Activated CD8-positive, alpha-beta memory T cell treated with anti-CD3 and anti-CD28 coated beads for 1 hour (primary cell): ENCODE measurements at regions not wholly inside any gene's neighbourhood (a gene's known extent, or its start where the extent isn't known, plus 50 kb on each side); places are given as distances from the start of the nearest gene placed in this dataset.
A peak's percentile ranks its signal among the peaks of the same experiment; 100 is the strongest.

Experiments
- DNase-seq, 2 donors: peaks; one replicate each; pipeline ENCODE4 v3.0.0-alpha.2; 2020; ENCODE audit warnings: low read depth in 1 of 2; ENCODE audit errors: extremely low read depth in 1 of 2

DNA sequence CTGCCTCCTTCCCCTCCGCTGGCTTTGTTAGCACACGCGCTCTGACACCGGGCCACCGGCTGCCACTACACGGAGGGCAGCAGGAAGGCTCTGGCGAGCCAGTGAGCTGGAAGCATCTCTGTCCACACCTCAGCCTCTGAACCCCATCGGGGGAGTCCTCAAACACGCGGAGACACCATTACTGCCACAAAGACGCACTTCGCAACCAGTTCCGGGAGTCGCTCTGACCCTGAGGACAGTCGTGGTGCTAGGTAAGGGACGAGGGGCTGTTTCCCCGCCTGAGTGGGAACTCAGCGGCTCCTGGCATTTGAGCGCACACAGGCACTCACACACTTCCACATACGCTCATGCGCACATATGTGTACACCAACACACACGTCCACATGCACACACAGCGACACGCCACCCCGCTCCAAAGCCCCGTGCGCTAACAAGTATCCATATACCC is 160.0 kb downstream of the C9orf152 start:
- peak in 1 of 2 donors; percentile 3 for DNase-seq

DNA sequence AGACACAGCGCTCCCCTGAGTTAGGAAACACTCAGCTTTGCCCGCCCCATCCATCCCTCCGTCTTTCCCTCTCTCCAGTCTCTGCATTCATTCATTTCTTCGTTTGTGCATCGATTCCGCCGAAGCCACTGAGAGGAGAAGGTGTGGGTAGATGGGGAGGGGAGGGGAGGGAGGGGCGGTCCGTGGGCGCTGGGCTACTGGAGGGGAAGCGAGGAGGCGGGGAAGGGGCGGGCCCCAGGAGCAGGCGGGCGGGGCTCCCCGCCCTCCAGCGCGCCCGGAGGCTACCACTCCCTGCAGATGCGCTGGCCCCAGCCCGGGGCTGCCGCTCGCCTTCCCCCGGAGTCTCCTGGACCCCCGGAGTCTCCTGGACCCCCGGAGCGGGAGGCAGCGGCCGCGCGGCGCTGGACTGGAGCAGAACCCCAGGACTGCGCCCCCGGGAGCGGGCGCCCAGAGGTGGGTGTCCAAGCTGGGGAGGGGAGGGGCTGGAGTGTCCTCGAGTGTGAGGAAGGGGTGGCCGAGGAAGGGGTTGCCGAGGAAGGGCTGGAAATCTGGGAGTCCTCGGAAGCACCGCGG is 159.5 kb downstream of the C9orf152 start:
- peak; percentile 5 to 54 for DNase-seq

DNA sequence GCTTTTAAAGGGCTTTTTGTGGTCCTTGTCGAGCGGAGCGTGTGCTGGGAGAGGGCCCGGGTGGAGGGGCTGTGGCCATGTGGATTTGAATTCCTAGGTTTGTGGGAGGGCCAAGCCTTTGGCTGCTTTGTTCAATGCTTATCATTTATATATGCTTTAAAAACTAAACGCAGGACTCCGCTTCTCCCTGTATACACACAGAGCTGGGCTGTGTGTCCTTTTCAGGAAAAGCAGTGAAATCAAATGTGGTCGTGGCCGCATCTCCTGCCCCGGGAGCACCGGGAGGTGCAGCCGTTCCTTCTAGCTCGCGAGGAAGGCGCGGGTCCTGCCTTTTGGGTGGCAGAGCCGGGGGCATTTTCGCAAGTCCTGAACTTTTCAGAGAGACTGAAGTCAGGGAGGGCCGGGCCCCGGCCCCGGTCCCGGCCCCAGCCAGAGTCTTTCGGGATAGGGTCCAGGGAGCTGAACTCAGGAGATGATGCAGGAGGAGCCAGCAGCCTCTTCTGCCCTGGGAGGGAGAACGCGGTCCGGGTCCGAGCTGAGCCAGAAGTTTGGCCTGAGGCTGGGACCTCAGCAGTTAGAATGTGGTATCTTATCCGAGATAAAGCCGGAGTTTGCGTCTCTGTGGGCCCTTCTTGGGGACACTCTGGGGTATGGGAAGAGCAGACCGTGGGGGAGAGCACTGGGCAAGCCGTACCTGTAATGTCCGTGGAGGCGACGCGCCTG is 158.8 kb downstream of the C9orf152 start:
- DNase-seq = peak in 1 of 2 donors; percentile 2

GRCh38 chr9:110049699-110050450 is 158.1 kb downstream of the C9orf152 start:
- DNase-seq = peak in 1 of 2 donors; percentile 1

DNA sequence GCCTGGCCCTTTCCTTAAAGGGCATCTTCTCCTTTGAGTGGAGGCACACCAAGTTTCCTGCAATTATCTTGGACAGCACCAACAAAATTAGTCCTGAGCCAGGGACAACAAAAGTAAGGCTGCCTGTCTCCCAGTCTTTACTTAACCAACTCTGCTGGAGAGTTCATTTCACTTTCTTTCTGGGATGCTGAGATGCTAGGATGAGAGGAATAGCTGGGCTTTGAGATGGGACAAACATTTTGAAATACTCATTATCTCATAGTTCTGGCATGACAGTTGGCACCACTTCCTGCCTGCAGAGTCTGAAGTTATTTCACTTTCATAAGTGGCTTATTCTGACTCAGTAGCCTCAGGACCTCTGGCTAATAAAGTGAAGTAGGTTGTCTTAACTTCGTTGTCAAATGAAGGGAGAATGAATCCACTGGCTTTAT is 157.0 kb downstream of the C9orf152 start:
- no peak for DNase-seq

DNA sequence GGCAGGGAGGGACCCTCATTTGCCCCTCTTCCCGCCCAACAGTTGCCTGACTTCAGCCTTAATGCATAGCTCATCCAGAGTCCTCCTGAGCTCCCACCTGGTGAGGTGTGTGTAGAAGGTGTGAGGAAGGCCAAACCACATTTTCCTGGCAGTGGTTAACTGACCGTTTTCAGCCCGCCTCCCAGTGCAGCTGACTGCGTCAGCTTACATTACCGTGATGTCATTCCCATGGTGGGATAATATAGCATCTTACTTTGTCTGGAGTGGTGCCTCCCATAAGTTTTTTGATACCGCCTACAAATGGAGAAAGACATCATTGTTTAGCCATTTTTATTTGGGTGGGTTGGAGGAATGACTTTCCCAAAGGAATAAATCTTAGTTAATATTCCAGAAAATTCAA is 151.9 kb downstream of the C9orf152 start:
- no peak for DNase-seq

GRCh38 chr9:110058304-110058953 is 149.5 kb downstream of the C9orf152 start:
- DNase-seq = peak in 1 of 2 donors; percentile 3

DNA sequence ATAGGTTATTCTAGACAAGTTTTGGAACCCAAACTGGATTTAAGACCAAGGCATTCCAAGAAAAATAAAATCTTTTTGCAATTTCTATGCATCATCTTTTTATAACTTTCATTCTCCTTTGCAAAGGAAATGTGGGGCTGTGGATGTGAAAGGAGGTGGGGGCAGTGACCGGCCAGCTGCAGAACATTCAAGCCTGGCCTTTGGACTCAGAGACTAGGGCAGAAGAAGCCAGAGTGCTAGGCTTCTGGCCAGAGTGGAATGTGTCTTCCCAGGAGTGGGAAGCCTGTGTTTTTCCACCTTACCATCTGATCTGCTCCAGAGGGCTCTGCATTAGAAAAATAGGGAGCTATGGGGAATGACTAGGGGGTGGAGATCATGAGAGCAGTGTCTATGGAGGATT is 148.5 kb downstream of the C9orf152 start:
- DNase-seq = no peak

GRCh38 chr9:110064803-110065202 is 143.2 kb downstream of the C9orf152 start:
- no peak for DNase-seq

DNA sequence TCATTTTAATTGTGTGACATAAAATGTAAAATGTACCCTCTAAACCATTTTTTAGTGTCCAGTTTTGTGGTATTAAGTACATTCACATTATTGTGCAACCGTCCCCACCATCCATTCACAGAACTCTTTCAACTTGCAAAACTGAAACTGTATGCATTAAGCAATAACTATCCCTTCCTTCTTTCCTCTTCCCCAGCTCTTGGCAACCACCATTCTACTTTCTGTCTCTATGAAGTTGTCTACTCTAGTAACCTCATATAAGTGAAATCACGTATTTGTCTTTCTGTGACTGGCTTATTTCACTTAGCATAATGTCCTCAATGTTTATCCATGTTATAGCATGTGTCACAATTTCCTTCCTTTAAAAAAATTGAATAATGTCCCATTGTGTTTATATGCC is 142.4 kb downstream of the C9orf152 start:
- no peak for DNase-seq

- no peak for DNase-seq
Measured at GRCh38 chr9:110066929-110067716, 140.8 kb downstream of the C9orf152 start.

DNA sequence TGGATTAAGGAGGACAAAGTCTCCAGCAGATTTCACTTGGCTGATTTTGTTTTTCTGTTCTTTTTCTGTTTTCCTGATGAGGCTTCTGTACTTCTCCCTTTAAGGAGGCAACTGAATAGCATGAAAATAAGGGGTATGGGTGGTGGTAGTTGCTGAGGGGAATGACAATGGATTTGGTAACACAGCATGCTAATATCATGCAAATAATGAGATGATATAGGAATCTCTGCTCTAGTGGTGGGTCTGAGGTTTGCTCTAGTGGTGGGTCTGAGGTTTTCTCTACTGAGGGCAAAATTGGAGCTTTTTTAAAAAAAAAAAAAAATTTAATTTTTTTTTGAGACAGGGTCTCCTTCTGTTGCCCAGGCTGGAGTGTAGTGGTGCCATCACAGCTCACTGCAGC is 139.7 kb downstream of the C9orf152 start:
- no peak for DNase-seq

- no peak for DNase-seq
Measured at GRCh38 chr9:110069326-110070248, 138.4 kb downstream of the C9orf152 start.

DNA sequence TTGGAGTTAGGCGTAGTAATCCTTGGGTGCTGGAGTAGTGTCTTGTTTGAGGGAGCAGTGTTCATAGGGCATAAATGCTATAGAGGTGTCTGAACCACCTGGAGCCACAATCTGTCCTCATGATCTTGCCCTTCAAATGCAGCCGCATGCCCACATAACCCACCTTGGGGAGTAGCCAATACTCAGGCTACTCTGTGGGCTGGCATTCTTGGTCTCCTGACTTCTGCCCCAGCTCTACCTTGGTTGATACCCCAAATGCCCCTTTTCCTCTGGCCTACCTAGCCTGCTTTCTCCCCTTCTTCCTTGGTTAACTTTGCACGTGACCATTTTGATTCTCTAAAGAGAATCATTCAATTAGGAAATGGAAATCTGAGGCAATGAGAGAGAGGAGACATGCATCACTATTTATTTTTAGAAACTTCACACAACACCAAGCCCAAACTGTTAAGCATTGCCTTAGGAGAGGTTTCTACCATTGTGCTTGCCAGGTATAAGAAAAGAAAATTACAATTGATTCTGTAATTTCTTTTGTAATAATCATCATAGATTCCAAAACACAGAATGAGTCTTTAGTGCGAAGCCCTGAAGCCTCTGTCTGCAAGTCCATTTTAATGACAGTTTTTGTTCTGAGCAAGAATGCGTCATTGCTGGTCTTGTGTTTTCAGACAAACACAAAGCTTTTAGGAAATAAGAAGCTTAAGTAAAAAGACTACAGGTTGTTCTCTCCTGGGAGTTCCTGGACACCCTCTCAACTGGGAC is 135.2 kb downstream of the C9orf152 start:
- no peak for DNase-seq

- no peak for DNase-seq
Measured at GRCh38 chr9:110073356-110073905, 134.5 kb downstream of the C9orf152 start.

DNA sequence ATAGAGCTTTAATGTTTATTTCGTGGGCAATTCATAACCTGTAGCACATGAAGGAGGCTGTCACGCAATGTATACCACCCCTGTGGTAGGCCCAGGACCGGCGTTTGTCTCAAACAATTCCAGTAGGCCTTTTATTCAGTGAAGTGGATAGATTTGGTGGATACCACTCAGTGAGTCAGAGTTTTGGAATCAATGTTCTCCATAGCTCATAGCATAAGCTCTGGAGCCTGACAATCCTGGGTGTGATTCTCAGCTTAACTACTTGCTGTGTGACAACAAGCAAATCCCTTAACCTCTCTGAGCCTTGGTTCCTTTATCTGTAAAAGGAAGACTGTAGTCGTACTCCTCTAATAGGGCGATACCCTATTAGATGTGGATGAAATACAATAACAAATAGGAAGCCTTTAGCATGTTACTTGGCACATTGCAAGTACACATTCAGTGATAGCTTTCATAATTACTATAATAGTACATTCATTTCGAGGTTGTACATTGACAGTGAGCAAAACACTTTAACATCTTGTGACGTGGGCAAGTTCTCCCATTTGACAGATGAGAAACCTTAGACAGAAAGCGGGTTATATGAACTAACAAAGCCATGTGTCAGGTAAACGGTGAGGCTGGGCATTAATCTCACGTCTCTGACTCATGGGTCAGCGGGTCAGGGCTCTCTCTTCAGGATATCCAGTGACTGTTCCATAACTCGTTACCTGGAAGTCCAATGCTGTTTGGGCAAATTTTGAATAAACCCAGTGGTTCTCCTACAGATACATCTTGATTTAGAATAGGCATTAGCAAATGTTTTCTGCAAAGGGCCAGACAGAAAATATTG is 130.8 kb downstream of the C9orf152 start:
- no peak for DNase-seq

GRCh38 chr9:110077925-110078324 is 130.0 kb downstream of the C9orf152 start:
- no peak for DNase-seq

DNA sequence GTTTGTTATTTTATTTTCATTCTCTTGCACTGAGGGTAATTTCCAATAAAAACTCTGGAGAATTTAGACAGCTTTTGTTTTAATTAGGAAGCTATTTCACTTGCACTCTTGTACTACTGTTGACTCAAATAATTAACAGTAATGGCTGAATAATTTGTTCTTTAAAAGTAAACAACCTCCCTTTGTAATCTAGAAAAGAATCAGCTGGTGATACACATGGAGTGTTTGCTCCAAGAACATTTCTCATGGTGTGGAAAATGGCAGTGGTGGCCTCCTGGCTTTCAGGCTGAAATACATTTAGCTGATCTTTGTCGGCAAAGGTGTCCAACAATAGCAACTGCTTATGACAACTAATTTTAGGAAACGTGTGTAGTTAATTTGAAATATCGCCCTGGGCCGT is 129.4 kb downstream of the C9orf152 start:
- DNase-seq = no peak
